ENCODE measurements at regions not wholly inside any gene's neighbourhood (a gene's known extent, or its start where the extent isn't known, plus 50 kb on each side); places are given as distances from the start of the nearest gene placed in this dataset.

- no peaks in the 10 kb centered on the region for H3K9me3 Mint-ChIP-seq
- no peak overlapping the region for H3K9ac ChIP-seq (ENCODE audit: extremely low read depth, insufficient read length, low read length)
- DNase-seq = no peak
- no peak overlapping the region for H2AFZ ChIP-seq (ENCODE audit: low read length)
- H3K4me1 Mint-ChIP-seq = no peaks in the 10 kb centered on the region
- H3K18ac ChIP-seq (ENCODE audit: insufficient read length, low read depth, low read length) = no peak overlapping the region
- H3K23me2 ChIP-seq (ENCODE audit: insufficient read length, low read depth, low read length, poor library complexity, severe bottlenecking) = no peaks in the 10 kb centered on the region
- no peaks in the 10 kb centered on the region for H3K27me3 ChIP-seq (ENCODE audit: insufficient read depth, low read length)
- H3K23ac ChIP-seq (ENCODE audit: insufficient read length, low read depth, low read length) = no peak overlapping the region
- no peak overlapping the region for H2BK20ac ChIP-seq (ENCODE audit: low read depth, low read length, poor library complexity, severe bottlenecking)
- no peaks in the 10 kb centered on the region for H3K27me3 Mint-ChIP-seq (ENCODE audit: low read depth)
- H3T11ph ChIP-seq (ENCODE audit: low read length) = no peak overlapping the region
- no peak overlapping the region for H2BK5ac ChIP-seq (ENCODE audit: insufficient read length, low read length)
- no peak overlapping the region for H3K4ac ChIP-seq (ENCODE audit: low read depth, low read length)
- H4K5ac ChIP-seq (ENCODE audit: insufficient read length, low read depth, low read length) = no peak overlapping the region
- H3K4me3 Mint-ChIP-seq = no peak overlapping the region
- no peak overlapping the region for H2BK120ac ChIP-seq (ENCODE audit: low read depth, low read length, poor library complexity, severe bottlenecking)
- H3K27ac Mint-ChIP-seq = no peak overlapping the region
- no peak overlapping the region for H4K8ac ChIP-seq (replicated peaks; ENCODE audit: insufficient read length, low read depth, low read length)
- no peak overlapping the region for H3K27ac ChIP-seq (ENCODE audit: insufficient read length, low read depth, low read length)
- no peaks in the 10 kb centered on the region for H3K9me3 ChIP-seq (ENCODE audit: control insufficient read depth, low read depth, low read length)
- no peaks in the 10 kb centered on the region for H3K79me1 ChIP-seq (ENCODE audit: insufficient read depth, low read depth, low read length, poor library complexity, severe bottlenecking)
- H3K4me2 ChIP-seq (ENCODE audit: insufficient read depth, insufficient read length, low read length) = no peak overlapping the region
- H2BK15ac ChIP-seq (ENCODE audit: low read depth, low read length) = no peak overlapping the region
- no peak overlapping the region for H3K56ac ChIP-seq (ENCODE audit: insufficient read length, low read depth, low read length)
- H3K79me2 ChIP-seq (ENCODE audit: insufficient read depth, low read length) = 0 out of 2 replicates have a peak, but pooled peaks cover 1% of the 10 kb centered on the region
- no peaks in the 10 kb centered on the region for H3K4me1 ChIP-seq (ENCODE audit: insufficient read depth, low read length)
- no peaks in the 10 kb centered on the region for H4K20me1 ChIP-seq (ENCODE audit: control insufficient read depth, insufficient read depth, insufficient read length)
- no peaks in the 10 kb centered on the region for H3K36me3 Mint-ChIP-seq (ENCODE audit: insufficient read depth in 1 of 3, low read depth in 3 of 3)
- no peak overlapping the region for H2AK5ac ChIP-seq (ENCODE audit: insufficient read length, low read length)
- no peak for TF ChIP-seq CTCF (conservative IDR thresholded peaks at IDR 0.05)
- H2BK12ac ChIP-seq (ENCODE audit: insufficient read length, low read depth, low read length) = no peak overlapping the region
- whole genome bisulfite sequencing (ENCODE audit: extremely low coverage, insufficient read length, low lambda C conversion rate) = no CpG with 5 or more reads among the region's 4 CpGs
- no peak overlapping the region for H3K14ac ChIP-seq (ENCODE audit: insufficient read depth, low read length)
- H4K91ac ChIP-seq (ENCODE audit: insufficient read length, low read depth, low read length) = no peak overlapping the region
These were observed 743.3 kb upstream of the SLIT2 start for GRCh38 chr4:19508442-19508841.
